GM12892 (cell line): ENCODE measurements at regions not wholly inside any gene's neighbourhood (a gene's known extent, or its start where the extent isn't known, plus 50 kb on each side); places are given as distances from the start of the nearest gene placed in this dataset.

ENCODE experiments used
- POLR2A ChIP-seq: IDR thresholded peaks from 2 replicates; pipeline ENCODE4 v1.6.1; 2011; ENCODE audit warnings: low read depth, low read length, control low read depth
- TAF1 ChIP-seq: IDR thresholded peaks from 2 replicates; pipeline ENCODE4 v1.6.1; 2011; ENCODE audit warnings: low read depth, mild to moderate bottlenecking, control low read depth, low read length, borderline replicate concordance

DNA sequence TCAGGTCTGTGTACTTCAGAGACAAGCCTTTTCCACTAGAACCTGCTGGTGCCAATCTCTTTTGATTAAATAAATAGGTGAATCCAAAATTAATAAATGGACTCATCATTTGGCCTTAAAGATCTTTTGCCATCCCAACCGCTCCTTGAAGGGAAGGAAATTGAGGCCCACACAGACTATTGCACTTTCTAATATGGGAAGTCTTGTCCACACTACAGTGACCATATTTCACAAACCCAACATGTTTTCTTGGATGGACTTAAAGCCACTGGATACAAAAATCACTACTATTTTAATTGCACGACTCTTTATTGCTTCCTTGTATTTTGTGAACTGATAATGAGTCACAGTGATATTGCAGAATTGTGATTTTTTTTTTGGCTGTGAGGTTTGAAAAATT is 135.0 kb downstream of the DIRAS2 start:
- no peak for TF ChIP-seq POLR2A
- TF ChIP-seq TAF1: no peak
